ENCODE measurements at regions not wholly inside any gene's neighbourhood (a gene's known extent, or its start where the extent isn't known, plus 50 kb on each side); places are given as distances from the start of the nearest gene placed in this dataset.

GRCh38 chr5:147174671-147175265 is 60.1 kb upstream of the STK32A start:
- DNase-seq, result no peak

GRCh38 chr5:147175516-147176097 is 59.2 kb upstream of the STK32A start:
- no peak for DNase-seq

- no peak for DNase-seq
Measured at GRCh38 chr5:147176422-147176821, 58.4 kb upstream of the STK32A start.

- no peak for DNase-seq
Measured at GRCh38 chr5:147177125-147177840, 57.5 kb upstream of the STK32A start.

DNA sequence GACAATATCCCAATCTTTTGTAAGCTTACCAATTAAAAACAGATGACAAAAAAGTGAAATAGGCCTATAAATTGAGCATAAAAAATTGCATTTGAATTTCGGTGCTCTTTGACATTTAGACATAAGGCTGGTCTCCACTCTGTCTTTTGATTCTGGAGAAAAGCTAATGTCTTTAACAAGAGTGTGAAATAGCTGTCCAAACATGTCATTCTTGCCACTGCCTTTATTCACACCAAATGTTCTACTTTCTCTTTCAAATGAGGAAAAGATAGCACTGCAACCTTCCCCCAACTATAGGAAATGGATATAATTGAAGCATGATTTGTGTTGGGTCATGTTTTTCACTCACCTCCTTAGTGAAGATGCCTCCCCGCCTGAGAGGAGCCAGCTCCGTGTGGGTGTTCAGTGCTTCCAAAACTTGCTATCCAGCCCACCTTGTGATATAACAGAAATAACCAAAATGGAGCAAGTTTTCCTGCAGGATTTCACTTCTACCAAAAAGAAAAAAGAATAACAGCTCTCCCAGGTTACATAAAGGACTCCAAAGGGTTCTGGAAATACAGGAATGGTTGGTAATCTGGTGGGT is 55.2 kb upstream of the STK32A start:
- no peak for DNase-seq

- DNase-seq, result no peak
Measured at GRCh38 chr5:147180751-147181150, 54.1 kb upstream of the STK32A start.

All from CD4-positive, alpha-beta T cell treated with Interleukin-10 for 1 hour (primary cell).